ENCODE measurements at regions not wholly inside any gene's neighbourhood (a gene's known extent, or its start where the extent isn't known, plus 50 kb on each side); places are given as distances from the start of the nearest gene placed in this dataset.

- Mint-ChIP-seq H3K4me1 (ENCODE audit: low read depth) (peaks cover 58% of the 10 kb centered on the region), H3K36me3 (ENCODE audit: low read depth) (0 out of 2 replicates have a peak, but pooled peaks cover 8% of the 10 kb centered on the region), H3K27me3 (ENCODE audit: insufficient read depth) (peaks cover 5% of the 10 kb centered on the region), H3K27ac (no peak overlapping the region), H3K9me3 (no peaks in the 10 kb centered on the region), H3K4me3 (no peak overlapping the region)
- TF ChIP-seq CTCF (IDR thresholded peaks at IDR 0.05) = no peak
- no peak for DNase-seq
These were observed 65.7 kb upstream of the INSIG1 start for GRCh38 chr7:155231941-155232340.

- Mint-ChIP-seq H3K4me3 (no peak overlapping the region), H3K27me3 (ENCODE audit: insufficient read depth) (peaks cover 6% of the 10 kb centered on the region), H3K4me1 (ENCODE audit: low read depth) (peaks cover 58% of the 10 kb centered on the region), H3K27ac (peak overlapping the region; percentile 19; the same call in 1 of the 2 replicates), H3K9me3 (no peaks in the 10 kb centered on the region), H3K36me3 (ENCODE audit: low read depth) (0 out of 2 replicates have a peak, but pooled peaks cover 8% of the 10 kb centered on the region)
- DNase-seq = no peak
- no peak for TF ChIP-seq CTCF (IDR thresholded peaks at IDR 0.05)
These were observed 64.8 kb upstream of the INSIG1 start for GRCh38 chr7:155232911-155233310.

DNA sequence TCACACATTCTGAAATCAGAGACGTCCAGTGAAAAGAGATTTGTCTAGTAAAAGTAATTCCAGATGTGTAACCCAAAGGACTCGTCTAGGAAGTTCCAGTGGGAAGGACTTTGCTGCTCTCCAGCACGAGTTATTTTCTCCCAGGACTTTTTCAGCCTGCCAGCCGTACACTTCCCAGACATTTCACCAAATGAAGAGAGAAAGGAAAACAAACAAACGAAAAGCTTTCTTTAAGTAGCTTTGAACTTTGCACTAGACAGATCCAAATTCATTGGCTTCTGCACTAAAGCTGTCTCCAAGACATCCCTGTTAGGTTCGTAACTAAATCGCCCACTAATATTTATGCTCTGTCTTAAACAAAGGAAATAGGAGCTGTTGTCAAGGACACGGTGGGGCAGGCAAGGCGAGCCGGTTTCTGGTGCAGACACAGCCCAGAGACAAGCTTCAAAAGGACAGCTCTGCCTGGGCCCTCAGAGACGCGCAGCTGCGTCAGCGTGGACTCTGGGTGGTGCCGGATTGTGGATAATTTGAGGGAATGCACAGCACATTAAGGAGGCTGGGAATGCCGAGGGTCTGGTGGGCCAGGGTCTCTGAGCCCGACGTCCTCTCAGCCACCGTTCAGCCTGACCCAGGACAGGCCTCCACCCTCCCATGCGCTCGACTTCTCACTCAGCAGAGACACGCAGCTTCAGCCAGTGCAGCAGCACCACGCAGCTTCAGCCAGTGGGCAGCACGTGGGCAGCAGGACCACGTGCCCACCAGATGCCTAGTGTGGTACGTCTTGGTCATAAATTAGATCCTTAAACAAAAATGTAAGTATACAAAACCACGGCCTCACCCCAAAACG lies 64.1 kb upstream of the INSIG1 start:
- no peak for TF ChIP-seq CTCF (IDR thresholded peaks at IDR 0.05)
- peaks cover 54% of the 10 kb centered on the region for H3K4me1 Mint-ChIP-seq (ENCODE audit: low read depth)
- DNase-seq = peak; percentile 7
- H3K27ac Mint-ChIP-seq = peak overlapping the region; percentile 19; the same call in 1 of the 2 replicates
- H3K27me3 Mint-ChIP-seq (ENCODE audit: insufficient read depth) = peaks cover 8% of the 10 kb centered on the region
- 0 out of 2 replicates have a peak, but pooled peaks cover 8% of the 10 kb centered on the region for H3K36me3 Mint-ChIP-seq (ENCODE audit: low read depth)
- no peak overlapping the region for H3K4me3 Mint-ChIP-seq
- no peaks in the 10 kb centered on the region for H3K9me3 Mint-ChIP-seq

DNA sequence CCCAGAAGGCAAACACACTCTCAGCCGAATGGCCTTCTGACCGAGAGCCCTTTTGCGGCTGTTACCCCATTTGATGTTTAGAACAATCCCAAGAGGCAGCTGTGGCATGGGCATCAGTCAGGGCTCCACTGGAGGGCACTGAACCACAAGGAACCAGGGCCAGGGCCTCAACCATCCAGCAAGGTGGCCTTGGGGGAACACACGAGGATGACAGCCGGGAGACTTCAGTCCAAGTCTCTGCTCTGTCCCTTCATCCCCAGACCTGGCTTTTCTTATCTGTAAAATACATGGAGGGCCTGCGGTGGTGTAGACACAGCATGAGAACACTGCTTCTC lies 63.6 kb upstream of the INSIG1 start:
- no peaks in the 10 kb centered on the region for H3K9me3 Mint-ChIP-seq
- no peak overlapping the region for H3K4me3 Mint-ChIP-seq
- H3K27ac Mint-ChIP-seq = no peak overlapping the region
- no peak for DNase-seq
- H3K36me3 Mint-ChIP-seq (ENCODE audit: low read depth) = 0 out of 2 replicates have a peak, but pooled peaks cover 8% of the 10 kb centered on the region
- TF ChIP-seq CTCF (IDR thresholded peaks at IDR 0.05) = no peak
- peaks cover 48% of the 10 kb centered on the region for H3K4me1 Mint-ChIP-seq (ENCODE audit: low read depth)
- H3K27me3 Mint-ChIP-seq (ENCODE audit: insufficient read depth) = peaks cover 8% of the 10 kb centered on the region

DNA sequence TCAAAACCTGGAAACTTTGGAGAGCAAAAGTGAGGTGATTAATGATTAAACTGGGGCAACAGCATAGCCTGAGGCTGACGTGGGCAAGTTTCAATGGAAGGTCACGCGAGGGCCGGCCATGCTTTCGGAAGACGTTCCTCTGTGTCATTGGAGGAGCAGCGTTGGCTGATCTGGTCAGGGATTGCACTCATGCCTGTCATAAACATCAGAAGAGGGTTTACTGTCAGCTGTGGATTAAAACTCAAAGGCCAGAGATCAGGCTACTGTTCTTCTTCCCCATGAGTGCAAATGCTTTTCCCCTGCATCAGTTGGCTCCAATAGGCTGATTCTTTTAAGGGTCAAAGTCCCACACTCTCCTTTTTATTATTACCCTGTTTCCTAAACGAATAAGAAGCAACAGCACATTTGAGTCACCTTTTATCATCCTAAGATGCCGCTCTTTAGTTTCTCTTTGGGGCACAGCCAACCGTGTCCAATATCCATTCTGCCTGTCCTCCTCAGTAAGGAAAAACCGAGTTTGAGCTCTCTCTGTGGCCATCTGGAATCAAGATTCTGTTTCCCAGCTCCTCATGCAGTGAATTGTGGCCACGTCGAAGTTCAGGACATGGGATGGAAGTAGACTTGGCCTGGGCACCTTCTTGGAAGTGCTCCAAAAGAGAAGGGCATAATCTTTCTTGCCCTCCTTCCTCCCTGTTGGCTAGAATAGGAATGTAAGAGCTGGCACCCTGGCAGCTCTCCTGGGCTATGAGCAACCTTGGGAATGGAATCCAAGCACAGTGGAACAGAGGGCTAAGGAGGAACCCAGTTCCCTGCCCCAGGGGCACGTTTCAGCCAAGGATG lies 62.5 kb upstream of the INSIG1 start:
- no peak for DNase-seq
- Mint-ChIP-seq H3K9me3 (no peaks in the 10 kb centered on the region), H3K4me1 (ENCODE audit: low read depth) (peaks cover 38% of the 10 kb centered on the region), H3K36me3 (ENCODE audit: low read depth) (0 out of 2 replicates have a peak, but pooled peaks cover under 1% of the 10 kb centered on the region), H3K27ac (no peak overlapping the region), H3K4me3 (no peak overlapping the region), H3K27me3 (ENCODE audit: insufficient read depth) (peaks cover 8% of the 10 kb centered on the region)
- TF ChIP-seq CTCF (IDR thresholded peaks at IDR 0.05) = no peak
